K562 (cell line): ENCODE measurements at regions not wholly inside any gene's neighbourhood (a gene's known extent, or its start where the extent isn't known, plus 50 kb on each side); places are given as distances from the start of the nearest gene placed in this dataset.

Source experiments
- ATAC-seq: fragments of 200-7000 bp; cut with Tn5 transposase; 3 replicates; pipeline ENCODE4 v1.9.1; 2020; ENCODE audit warnings: moderate library complexity
- BruUV-seq: library from RNA; stranded (reverse); fragments of 400-500 nt; replicated peaks from 2 replicates; lab custom pipeline; 2021; lab: Mats Ljungman, UMichigan
- CTCF ChIA-PET: fragments of 300-600 bp; formaldehyde crosslinking; extraction: SDS; loops from one replicate; lab custom pipeline; 2021; ENCODE audit warnings: low intra/inter-chr PET ratio; lab: Yijun Ruan, JAX
- POLR2A ChIA-PET: fragments of 300-600, 350-650 bp; sonication (Branson Sonifier 250); formaldehyde crosslinking; extraction: SDS; loops from one replicate; lab custom pipeline; 2021; ENCODE audit warnings: antibody characterized with exemption, inconsistent platforms; lab: Yijun Ruan, JAX
- DNase-seq, 4 experiments: peaks; one replicate each; pipeline versions ENCODE4 v3.0.0 to v3.0.0-alpha.2; 2011 to 2018; ENCODE audit warnings: low spot score in 3 of 4, mixed read lengths in 3 of 4; ENCODE audit errors: extremely low read depth in 1 of 4
- FAIRE-seq: peaks from 2 replicates; lab custom pipeline; 2011; peaks lifted over from hg19 to GRCh38; lab: Jason Lieb, UNC
- H2AFZ ChIP-seq: 2 replicates; pipeline ENCODE4 v1.6.0; 2011; ENCODE audit warnings: low read depth, low read length, control low read depth, inconsistent platforms
- H3K27ac ChIP-seq: fragments of 200-600 bp; 3 replicates; pipeline ENCODE4 v1.8.0; 2011; ENCODE audit warnings: low read depth, mild to moderate bottlenecking, control low read depth, inconsistent platforms, low read length, moderate library complexity, mixed read lengths; ENCODE audit errors: extremely low read depth
- H3K27me3 ChIP-seq, 2 experiments: fragments of 300-600 bp in 1 of 2; 2 replicates in 1 of 2; 3 replicates in 1 of 2; pipeline versions ENCODE4 v1.6.0 to v1.8.0; 2011; ENCODE audit warnings: inconsistent platforms in 2 of 2, low read length in 2 of 2, mild to moderate bottlenecking in 1 of 2, mixed read lengths in 1 of 2, moderate library complexity in 1 of 2; ENCODE audit not compliant: control insufficient read depth in 2 of 2, insufficient read depth in 2 of 2
- H3K36me3 ChIP-seq: fragments of 300-600 bp; 3 replicates; pipeline ENCODE4 v1.8.0; 2011; ENCODE audit warnings: mild to moderate bottlenecking, low read length, inconsistent platforms; ENCODE audit not compliant: control insufficient read depth, insufficient read depth
- H3K4me1 ChIP-seq, 2 experiments: fragments of 200-600 bp in 1 of 2; replicated peaks in 1 of 2; 2 replicates in 1 of 2; 3 replicates in 1 of 2; pipeline versions ENCODE4 v1.5.1 to v1.8.0; 2011; ENCODE audit warnings: inconsistent platforms in 2 of 2, low read length in 2 of 2, mild to moderate bottlenecking in 1 of 2, mixed read lengths in 1 of 2, moderate library complexity in 1 of 2; ENCODE audit not compliant: control insufficient read depth in 2 of 2, insufficient read depth in 2 of 2
- H3K4me2 ChIP-seq: 2 replicates; pipeline ENCODE4 v1.6.1; 2011; ENCODE audit warnings: low read length, control low read depth, inconsistent platforms, mixed read lengths; ENCODE audit not compliant: insufficient read depth
- H3K4me3 ChIP-seq: fragments of 200-600 bp; sonication (generic), shearing (Covaris generic); 2 replicates; pipeline ENCODE4 v1.5.1; 2016; ENCODE audit warnings: control low read depth, inconsistent platforms
- H3K79me2 ChIP-seq: fragments of 200-600 bp; 3 replicates; pipeline ENCODE4 v1.8.0; 2011; ENCODE audit warnings: low read length, inconsistent platforms; ENCODE audit not compliant: control insufficient read depth, insufficient read depth
- H3K9ac ChIP-seq, 2 experiments: 2 replicates each; pipeline versions ENCODE4 v1.6.0 to v1.6.1; 2011; ENCODE audit warnings: low read depth in 2 of 2, low read length in 2 of 2, control low read depth in 1 of 2, inconsistent platforms in 1 of 2, mild to moderate bottlenecking in 1 of 2, mixed read lengths in 1 of 2; ENCODE audit not compliant: insufficient read depth in 1 of 2
- H3K9me1 ChIP-seq: one replicate; pipeline ENCODE4 v1.6.0; 2011; ENCODE audit warnings: inconsistent platforms, mild to moderate bottlenecking, low read length, moderate library complexity; ENCODE audit not compliant: control insufficient read depth, insufficient read depth
- H3K9me3 ChIP-seq: replicated peaks from 2 replicates; pipeline ENCODE4 v1.5.1; 2011; ENCODE audit warnings: low read depth, low read length, inconsistent platforms; ENCODE audit not compliant: control insufficient read depth, insufficient read depth
- H4K20me1 ChIP-seq: replicated peaks from 2 replicates; pipeline ENCODE4 v1.6.1; 2011; ENCODE audit warnings: low read length, inconsistent platforms, mixed read lengths; ENCODE audit not compliant: control insufficient read depth, insufficient read depth
- CBX5 ChIP-seq: IDR thresholded peaks from 2 replicates; pipeline ENCODE4 v1.6.1; 2014; ENCODE audit warnings: low read depth, borderline replicate concordance
- CREB3L1 ChIP-seq: fragments of 450-650 bp; IDR thresholded peaks from 2 replicates; pipeline ENCODE4 v1.6.1; 2014; ENCODE audit warnings: low read depth, mild to moderate bottlenecking, moderate library complexity, borderline replicate concordance
- MTA3 ChIP-seq: fragments of 450-650 bp; formaldehyde crosslinking; IDR thresholded peaks from 2 replicates; pipeline ENCODE4 v1.6.1; 2017; ENCODE audit warnings: mild to moderate bottlenecking, borderline replicate concordance
- PML ChIP-seq: IDR thresholded peaks from 2 replicates; pipeline ENCODE4 v1.6.1; 2012; ENCODE audit warnings: low read length, inconsistent platforms
- RERE ChIP-seq: sonication (generic); formaldehyde crosslinking; IDR thresholded peaks from 2 replicates; pipeline ENCODE4 v1.8.0; 2023; ENCODE audit warnings: missing genetic modification reagents, mild to moderate bottlenecking, borderline replicate concordance
- whole genome bisulfite sequencing: fragments of 100-300 bp; shearing (Covaris generic); methylation state at CpG from one replicate; pipeline ENCODE4 v1.1.6; 2016; ENCODE audit warnings: low coverage, mixed read lengths; ENCODE audit not compliant: insufficient coverage; ENCODE audit errors: missing lambda C conversion rate; 5-methylcytosine and 5-hydroxymethylcytosine counted together
- in situ Hi-C: fragments of 300-500 bp; cut with MboI; formaldehyde crosslinking; loops from 4 replicates; pipeline ENCODE4 v1.15.0; 2018; ENCODE audit warnings: inconsistent platforms, mixed read lengths
- intact Hi-C: fragments of 100-400 bp; cut with micrococcal nuclease; formaldehyde crosslinking; loops from 2 replicates; pipeline ENCODE4 v1.14.2; 2022

GRCh38 chr6:113635222-113635986 lies 221.7 kb upstream of the MARCKS start:
- Histone ChIP-seq H3K36me3 (no peaks in the 10 kb centered on the region), H3K79me2 (no peaks in the 10 kb centered on the region), H3K27ac (no peak overlapping the region), H3K4me3 (no peak overlapping the region), H3K9ac (no peak overlapping the region), H3K4me2 (no peak overlapping the region), H3K4me1 (no peaks in the 10 kb centered on the region), H3K9me1 (no peaks in the 10 kb centered on the region), H2AFZ (no peak overlapping the region), H3K9me3 (no peaks in the 10 kb centered on the region), H4K20me1 (no peaks in the 10 kb centered on the region), H3K27me3 (no peaks in the 10 kb centered on the region)
- DNase-seq (no peak), ATAC-seq (no peak), FAIRE-seq (no peak)
- in situ Hi-C loops: no loop called here
- BruUV-seq: no TSS peak
- TF ChIP-seq CREB3L1: no peak
- TF ChIP-seq CBX5: no peak
- no peak for TF ChIP-seq RERE (CRISPR knock-in tag)
- no peak for TF ChIP-seq MTA3
- TF ChIP-seq PML: no peak
- intact Hi-C loops: no loop called here
- ChIA-PET CTCF (no interaction called here), POLR2A (no interaction called here)
- WGBS: 0% methylated on average over 1 of the region's 1 CpG
